Activated gamma-delta T cell treated with Interleukin-2 at 50 U/mL for 16 hours (primary cell): ENCODE measurements at regions not wholly inside any gene's neighbourhood (a gene's known extent, or its start where the extent isn't known, plus 50 kb on each side); places are given as distances from the start of the nearest gene placed in this dataset.

ENCODE experiments used
- DNase-seq: peaks from one replicate; pipeline ENCODE4 v3.0.0-alpha.2; 2020

GRCh38 chr12:76256904-76257303 is 91.3 kb downstream of the BBS10 start:
- DNase-seq, result no peak

- DNase-seq, result no peak
Measured at GRCh38 chr12:76256321-76256720, 91.9 kb downstream of the BBS10 start.

- no peak for DNase-seq
Measured at GRCh38 chr12:76255692-76256091, 92.5 kb downstream of the BBS10 start.

- no peak for DNase-seq
Measured at GRCh38 chr12:76255281-76255680, 92.9 kb downstream of the BBS10 start.

- DNase-seq, result no peak
Measured at GRCh38 chr12:76252031-76252430, 96.2 kb downstream of the BBS10 start.

- no peak for DNase-seq
Measured at GRCh38 chr12:76250256-76250655, 98.0 kb downstream of the BBS10 start.

- no peak for DNase-seq
Measured at GRCh38 chr12:76249501-76249900, 98.7 kb downstream of the BBS10 start.

- DNase-seq, result no peak
Measured at GRCh38 chr12:76247992-76248391, 100.2 kb downstream of the BBS10 start.

- no peak for DNase-seq
Measured at GRCh38 chr12:76247026-76247646, 101.1 kb downstream of the BBS10 start.

GRCh38 chr12:76246611-76247010 is 101.6 kb downstream of the BBS10 start:
- no peak for DNase-seq

- no peak for DNase-seq
Measured at GRCh38 chr12:76244300-76244699, 103.9 kb downstream of the BBS10 start.

GRCh38 chr12:76242813-76243550 is 105.2 kb downstream of the BBS10 start:
- no peak for DNase-seq

- DNase-seq, result no peak
Measured at GRCh38 chr12:76241371-76241770, 106.8 kb downstream of the BBS10 start.

GRCh38 chr12:76240281-76240680 is 107.9 kb downstream of the BBS10 start:
- no peak for DNase-seq

GRCh38 chr12:76238688-76239087 is 109.5 kb downstream of the BBS10 start:
- DNase-seq, result no peak

- no peak for DNase-seq
Measured at GRCh38 chr12:76237086-76237701, 111.0 kb downstream of the BBS10 start.

GRCh38 chr12:76236640-76237039 is 111.6 kb downstream of the BBS10 start:
- no peak for DNase-seq

- DNase-seq, result no peak
Measured at GRCh38 chr12:76234741-76235140, 113.5 kb downstream of the BBS10 start.

- no peak for DNase-seq
Measured at GRCh38 chr12:76232013-76232412, 116.2 kb downstream of the BBS10 start.

GRCh38 chr12:76226956-76227355 is 121.3 kb downstream of the BBS10 start:
- DNase-seq, result no peak

- DNase-seq, result no peak
Measured at GRCh38 chr12:76226397-76226796, 121.8 kb downstream of the BBS10 start.

- no peak for DNase-seq
Measured at GRCh38 chr12:76223869-76224268, 124.3 kb downstream of the BBS10 start.

GRCh38 chr12:76220980-76221379 is 127.2 kb downstream of the BBS10 start:
- DNase-seq, result no peak

- DNase-seq, result no peak
Measured at GRCh38 chr12:76219806-76220205, 128.4 kb downstream of the BBS10 start.
